ENCODE measurements at regions not wholly inside any gene's neighbourhood (a gene's known extent, or its start where the extent isn't known, plus 50 kb on each side); places are given as distances from the start of the nearest gene placed in this dataset.

DNA sequence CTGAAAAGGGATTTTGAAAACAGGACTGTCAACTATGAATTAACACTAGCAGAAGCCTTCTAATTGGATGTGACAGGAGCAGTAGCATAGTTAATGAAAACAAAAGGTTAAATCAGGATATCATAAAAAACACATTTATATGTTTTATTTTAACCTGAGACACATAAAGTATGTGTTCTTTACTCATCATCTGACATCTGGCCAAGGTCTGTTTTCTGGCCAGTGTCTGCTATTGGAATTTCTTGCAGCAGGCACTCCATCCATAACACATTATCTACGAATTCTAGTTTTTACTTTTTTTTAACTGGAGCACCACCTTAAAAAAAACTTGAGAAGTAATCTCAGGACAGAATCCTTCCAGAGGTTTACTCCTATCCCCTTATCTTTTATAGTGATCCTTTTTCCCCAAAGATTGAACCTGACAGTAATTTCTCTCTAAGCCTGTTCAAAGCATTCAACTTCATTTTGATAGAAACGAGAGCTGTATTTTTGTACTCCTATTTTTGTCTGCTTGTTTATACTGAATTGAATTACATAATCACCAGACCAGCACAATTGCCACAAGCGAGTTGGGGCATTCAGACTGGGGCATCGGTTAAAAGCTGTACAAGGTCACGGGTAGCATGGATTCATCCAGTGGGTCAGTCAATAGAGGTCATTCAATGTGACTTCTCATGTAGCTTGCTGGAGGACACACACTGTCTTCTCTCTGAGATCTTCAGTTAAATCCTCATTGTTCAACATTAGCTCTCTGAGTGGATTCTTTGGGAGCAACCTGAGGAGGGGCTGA, 205.6 kb upstream of the CLINT1 start:
- Mint-ChIP-seq H3K27me3 (peaks cover 1% of the 10 kb centered on the region), H3K27ac (no peak overlapping the region), H3K4me1 (ENCODE audit: low read depth) (no peaks in the 10 kb centered on the region), H3K9me3 (no peaks in the 10 kb centered on the region), H3K36me3 (ENCODE audit: low read depth) (no peaks in the 10 kb centered on the region), H3K4me3 (no peak overlapping the region)
- intact Hi-C loops (cut with micrococcal nuclease), result no loop called here

- no peaks in the 10 kb centered on the region for H3K4me1 Mint-ChIP-seq (ENCODE audit: low read depth)
- H3K27me3 Mint-ChIP-seq, result peaks cover 1% of the 10 kb centered on the region
- no peak overlapping the region for H3K4me3 Mint-ChIP-seq
- H3K9me3 Mint-ChIP-seq, result no peaks in the 10 kb centered on the region
- H3K27ac Mint-ChIP-seq, result no peak overlapping the region
- no peaks in the 10 kb centered on the region for H3K36me3 Mint-ChIP-seq (ENCODE audit: low read depth)
- intact Hi-C loops (cut with micrococcal nuclease), result no loop called here
Observed at GRCh38 chr5:158063052-158063451, 204.1 kb upstream of the CLINT1 start.

DNA sequence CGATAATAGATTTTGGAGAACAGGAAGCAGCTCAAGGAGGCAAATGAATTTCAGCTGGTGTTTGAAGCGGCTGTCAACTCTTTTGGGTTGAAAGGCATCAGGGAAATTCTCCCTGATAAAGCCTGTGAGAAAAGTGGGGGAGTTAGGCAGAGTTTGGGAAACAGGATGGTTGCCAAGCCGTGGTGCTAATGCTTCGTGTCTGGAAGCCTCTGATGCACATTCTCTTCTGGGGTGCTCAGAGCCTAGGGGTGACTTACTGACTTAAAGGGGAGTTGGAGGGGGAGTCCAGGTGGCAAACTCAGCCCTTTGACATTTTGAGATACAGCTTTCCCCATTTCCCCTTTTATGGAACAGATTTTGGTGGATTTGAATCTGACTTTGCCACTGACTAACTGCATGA, 202.5 kb upstream of the CLINT1 start:
- Mint-ChIP-seq H3K9me3 (no peaks in the 10 kb centered on the region), H3K27ac (no peak overlapping the region), H3K27me3 (peaks cover 1% of the 10 kb centered on the region), H3K4me1 (ENCODE audit: low read depth) (no peaks in the 10 kb centered on the region), H3K36me3 (ENCODE audit: low read depth) (no peaks in the 10 kb centered on the region), H3K4me3 (no peak overlapping the region)
- intact Hi-C loops (cut with micrococcal nuclease), result no loop called here

- intact Hi-C loops (cut with micrococcal nuclease), result no loop called here
- Mint-ChIP-seq H3K36me3 (ENCODE audit: low read depth) (no peaks in the 10 kb centered on the region), H3K27ac (no peak overlapping the region), H3K27me3 (peaks cover 1% of the 10 kb centered on the region), H3K4me1 (ENCODE audit: low read depth) (no peaks in the 10 kb centered on the region), H3K4me3 (no peak overlapping the region), H3K9me3 (no peaks in the 10 kb centered on the region)
Observed at GRCh38 chr5:158060212-158060611, 201.3 kb upstream of the CLINT1 start.

DNA sequence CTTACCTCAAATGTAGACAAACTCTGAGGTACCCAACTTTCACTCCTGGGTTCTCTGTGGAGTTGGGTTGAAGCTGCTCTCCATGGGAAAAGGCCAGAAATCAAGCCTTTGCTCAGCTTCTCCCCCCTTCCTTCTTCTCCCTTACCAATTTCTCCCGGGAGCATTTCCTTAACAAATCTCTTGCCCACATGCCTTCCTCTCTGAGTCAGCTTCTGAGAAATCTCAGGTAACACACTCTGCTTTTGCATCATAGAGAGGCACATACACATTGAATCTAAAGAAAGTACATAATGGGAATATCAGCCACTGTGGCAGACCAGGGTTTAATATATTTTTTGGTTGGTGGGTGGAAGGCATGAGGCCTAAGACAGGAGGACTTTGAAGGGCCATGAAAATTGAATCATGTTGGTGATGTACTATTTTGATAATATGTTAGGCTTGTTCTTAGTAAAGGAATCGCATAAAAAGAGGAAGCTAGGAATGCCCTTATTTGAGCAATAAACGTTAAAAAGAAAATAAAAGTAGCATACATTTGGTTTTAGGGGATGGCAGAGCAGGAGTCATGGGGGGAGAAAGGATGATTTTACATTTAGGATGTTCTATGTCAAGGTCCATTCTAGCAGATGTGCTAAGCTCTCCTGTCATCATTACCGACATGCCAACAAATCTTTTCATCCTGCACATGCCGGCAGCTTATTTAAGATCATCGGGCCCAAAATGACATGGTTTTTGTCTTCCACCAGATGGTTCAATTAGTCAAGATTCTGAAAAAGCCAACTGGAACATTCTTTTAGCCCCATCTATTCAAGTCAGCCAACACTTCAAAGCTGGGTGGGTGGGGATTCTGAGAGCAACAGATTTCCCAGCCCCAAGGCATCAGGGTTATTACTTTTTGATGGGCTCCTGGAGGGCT, 199.5 kb upstream of the CLINT1 start:
- H3K4me1 Mint-ChIP-seq (ENCODE audit: low read depth), result no peaks in the 10 kb centered on the region
- H3K27me3 Mint-ChIP-seq, result peaks cover 4% of the 10 kb centered on the region
- H3K36me3 Mint-ChIP-seq (ENCODE audit: low read depth), result no peaks in the 10 kb centered on the region
- H3K27ac Mint-ChIP-seq, result no peak overlapping the region
- H3K4me3 Mint-ChIP-seq, result no peak overlapping the region
- intact Hi-C loops (cut with micrococcal nuclease), result no loop called here
- H3K9me3 Mint-ChIP-seq, result no peaks in the 10 kb centered on the region

- no peaks in the 10 kb centered on the region for H3K4me1 Mint-ChIP-seq (ENCODE audit: low read depth)
- no peak overlapping the region for H3K27ac Mint-ChIP-seq
- intact Hi-C loops (cut with micrococcal nuclease), result no loop called here
- peaks cover 4% of the 10 kb centered on the region for H3K27me3 Mint-ChIP-seq
- H3K36me3 Mint-ChIP-seq (ENCODE audit: low read depth), result no peaks in the 10 kb centered on the region
- no peaks in the 10 kb centered on the region for H3K9me3 Mint-ChIP-seq
- H3K4me3 Mint-ChIP-seq, result no peak overlapping the region
Observed at GRCh38 chr5:158056130-158056825, 197.3 kb upstream of the CLINT1 start.

DNA sequence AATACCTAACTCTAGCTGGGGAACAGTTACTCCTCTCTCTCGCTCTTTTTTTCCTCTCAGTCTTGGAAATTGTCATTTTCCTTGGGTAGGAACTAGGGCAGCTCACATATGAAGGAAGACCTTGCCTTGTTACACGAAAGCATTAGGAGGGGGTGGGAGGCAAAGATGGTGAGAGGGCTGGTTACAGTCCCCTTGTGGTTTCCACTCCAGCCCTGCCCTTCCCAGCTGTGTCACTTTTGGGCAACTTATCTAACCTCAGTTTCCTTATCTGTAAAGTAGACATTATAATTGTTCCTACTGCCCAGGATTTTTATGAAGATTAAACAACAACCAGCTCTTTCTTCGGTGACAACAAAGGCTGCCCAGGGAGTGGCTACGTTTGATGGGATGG, 196.2 kb upstream of the CLINT1 start:
- Mint-ChIP-seq H3K27me3 (peaks cover 4% of the 10 kb centered on the region), H3K4me3 (no peak overlapping the region), H3K9me3 (no peaks in the 10 kb centered on the region), H3K27ac (no peak overlapping the region), H3K36me3 (ENCODE audit: low read depth) (no peaks in the 10 kb centered on the region), H3K4me1 (ENCODE audit: low read depth) (no peaks in the 10 kb centered on the region)
- intact Hi-C loops (cut with micrococcal nuclease), result no loop called here

- H3K4me1 Mint-ChIP-seq (ENCODE audit: low read depth), result no peaks in the 10 kb centered on the region
- intact Hi-C loops (cut with micrococcal nuclease), result no loop called here
- H3K36me3 Mint-ChIP-seq (ENCODE audit: low read depth), result no peaks in the 10 kb centered on the region
- H3K9me3 Mint-ChIP-seq, result no peaks in the 10 kb centered on the region
- no peak overlapping the region for H3K27ac Mint-ChIP-seq
- H3K27me3 Mint-ChIP-seq, result peaks cover 6% of the 10 kb centered on the region
- H3K4me3 Mint-ChIP-seq, result no peak overlapping the region
Observed at GRCh38 chr5:158054223-158055110, 195.5 kb upstream of the CLINT1 start.

GRCh38 chr5:158051036-158051435, 192.1 kb upstream of the CLINT1 start:
- Mint-ChIP-seq H3K27ac (no peak overlapping the region), H3K9me3 (no peaks in the 10 kb centered on the region)
- intact Hi-C loops (cut with micrococcal nuclease), result no loop called here

GRCh38 chr5:158050421-158050820, 191.5 kb upstream of the CLINT1 start:
- no peaks in the 10 kb centered on the region for H3K36me3 Mint-ChIP-seq (ENCODE audit: low read depth)
- no peak overlapping the region for H3K4me3 Mint-ChIP-seq
- H3K9me3 Mint-ChIP-seq, result peaks cover 5% of the 10 kb centered on the region
- H3K4me1 Mint-ChIP-seq (ENCODE audit: low read depth), result no peaks in the 10 kb centered on the region
- peaks cover 9% of the 10 kb centered on the region for H3K27me3 Mint-ChIP-seq
- H3K27ac Mint-ChIP-seq, result no peak overlapping the region
- intact Hi-C loops (cut with micrococcal nuclease), result no loop called here

More at GRCh38 chr5:158051036-158051435, 192.1 kb upstream of the CLINT1 start:
- peaks cover 9% of the 10 kb centered on the region for H3K27me3 Mint-ChIP-seq
- no peak overlapping the region for H3K4me3 Mint-ChIP-seq
- no peaks in the 10 kb centered on the region for H3K4me1 Mint-ChIP-seq (ENCODE audit: low read depth)
- H3K36me3 Mint-ChIP-seq (ENCODE audit: low read depth), result no peaks in the 10 kb centered on the region

- intact Hi-C loops (cut with micrococcal nuclease), result no loop called here
Observed at GRCh38 chr5:158049459-158049858, 190.5 kb upstream of the CLINT1 start.

DNA sequence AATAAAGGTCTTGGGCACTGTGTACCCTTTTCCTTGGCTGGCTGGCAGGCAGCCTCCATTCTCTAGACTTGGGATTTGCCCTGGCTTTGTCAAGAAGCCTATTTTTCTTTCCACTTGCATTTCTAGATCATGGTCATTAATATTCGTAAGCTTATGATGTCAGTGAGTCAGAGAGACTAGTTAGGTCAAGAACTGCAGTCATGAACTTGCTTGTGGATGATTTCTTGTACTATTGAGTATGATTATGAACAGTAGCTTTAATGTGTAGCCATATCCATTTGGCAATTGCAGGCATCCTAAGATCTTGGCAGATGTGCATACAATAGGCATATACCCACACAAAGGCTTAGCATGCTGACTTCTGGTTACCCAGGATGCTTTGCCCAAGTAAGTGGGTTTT, 186.8 kb upstream of the CLINT1 start:
- H3K36me3 Mint-ChIP-seq (ENCODE audit: low read depth), result no peaks in the 10 kb centered on the region
- no peak overlapping the region for H3K27ac Mint-ChIP-seq
- no peaks in the 10 kb centered on the region for H3K4me1 Mint-ChIP-seq (ENCODE audit: low read depth)
- intact Hi-C loops (cut with micrococcal nuclease), result no loop called here
- peaks cover 6% of the 10 kb centered on the region for H3K27me3 Mint-ChIP-seq
- no peak overlapping the region for H3K4me3 Mint-ChIP-seq
- H3K9me3 Mint-ChIP-seq, result peaks cover 28% of the 10 kb centered on the region

More at GRCh38 chr5:158049459-158049858, 190.5 kb upstream of the CLINT1 start:
- Mint-ChIP-seq H3K4me3 (no peak overlapping the region), H3K9me3 (peaks cover 14% of the 10 kb centered on the region), H3K27me3 (peaks cover 7% of the 10 kb centered on the region), H3K27ac (no peak overlapping the region), H3K4me1 (ENCODE audit: low read depth) (no peaks in the 10 kb centered on the region), H3K36me3 (ENCODE audit: low read depth) (no peaks in the 10 kb centered on the region)

- Mint-ChIP-seq H3K27ac (no peak overlapping the region), H3K36me3 (ENCODE audit: low read depth) (no peaks in the 10 kb centered on the region), H3K4me3 (no peak overlapping the region), H3K4me1 (ENCODE audit: low read depth) (no peaks in the 10 kb centered on the region), H3K27me3 (no peaks in the 10 kb centered on the region), H3K9me3 (peaks cover 39% of the 10 kb centered on the region)
- intact Hi-C loops (cut with micrococcal nuclease), result no loop called here
Observed at GRCh38 chr5:158039911-158040347, 181.0 kb upstream of the CLINT1 start.
